ENCODE measurements at regions not wholly inside any gene's neighbourhood (a gene's known extent, or its start where the extent isn't known, plus 50 kb on each side); places are given as distances from the start of the nearest gene placed in this dataset.

GRCh38 chr1:17965515-17966100 is 142.0 kb upstream of the IGSF21 start:
- Histone ChIP-seq H3K36me3 (no peaks in the 10 kb centered on the region), H3K9me3 (no peaks in the 10 kb centered on the region), H3K4me3 (no peak overlapping the region), H3K27me3 (no peaks in the 10 kb centered on the region), H3K27ac (no peak overlapping the region), H3K4me1 (no peaks in the 10 kb centered on the region)
- TF ChIP-seq EP300 (IDR thresholded peaks at IDR 0.05) (no peak), CTCF (IDR thresholded peaks at IDR 0.05) (no peak), POLR2A (IDR thresholded peaks at IDR 0.05) (no peak)
- DNase-seq (ENCODE audit: low spot score in 2 of 2): no peak
- 80 to 90% methylated on average over 5 of the region's 5 CpGs for WGBS, 2 donors

DNA sequence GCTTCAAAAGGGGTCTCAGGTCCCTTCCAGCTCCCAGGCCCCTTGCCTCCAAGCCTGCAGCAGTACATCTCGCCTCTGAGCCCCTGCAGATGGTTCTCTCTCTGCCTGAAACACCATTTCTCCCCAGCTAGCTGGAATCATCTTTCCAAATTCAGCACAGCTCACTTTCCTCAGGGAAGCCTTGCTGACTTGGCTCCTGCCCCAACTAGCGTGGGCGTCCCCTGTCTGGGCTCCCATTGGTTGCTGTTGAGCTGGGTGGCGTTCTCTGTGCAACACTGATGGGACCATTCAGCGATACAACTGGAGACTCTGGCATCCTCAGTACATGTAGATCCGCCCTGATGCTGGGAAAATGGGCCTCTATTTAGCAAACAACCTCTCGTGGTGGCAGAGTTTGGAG is 141.3 kb upstream of the IGSF21 start:
- TF ChIP-seq EP300 (IDR thresholded peaks at IDR 0.05) (no peak), CTCF (IDR thresholded peaks at IDR 0.05) (no peak), POLR2A (IDR thresholded peaks at IDR 0.05) (no peak)
- 24 to 40% methylated on average over 7 of the region's 7 CpGs for WGBS, 2 donors
- no peak overlapping the region for H3K4me3 ChIP-seq
- H3K4me1 ChIP-seq: no peaks in the 10 kb centered on the region
- H3K9me3 ChIP-seq: no peaks in the 10 kb centered on the region
- DNase-seq (ENCODE audit: low spot score in 2 of 2): no peak
- H3K36me3 ChIP-seq: no peaks in the 10 kb centered on the region
- no peak overlapping the region for H3K27ac ChIP-seq
- no peaks in the 10 kb centered on the region for H3K27me3 ChIP-seq

DNA sequence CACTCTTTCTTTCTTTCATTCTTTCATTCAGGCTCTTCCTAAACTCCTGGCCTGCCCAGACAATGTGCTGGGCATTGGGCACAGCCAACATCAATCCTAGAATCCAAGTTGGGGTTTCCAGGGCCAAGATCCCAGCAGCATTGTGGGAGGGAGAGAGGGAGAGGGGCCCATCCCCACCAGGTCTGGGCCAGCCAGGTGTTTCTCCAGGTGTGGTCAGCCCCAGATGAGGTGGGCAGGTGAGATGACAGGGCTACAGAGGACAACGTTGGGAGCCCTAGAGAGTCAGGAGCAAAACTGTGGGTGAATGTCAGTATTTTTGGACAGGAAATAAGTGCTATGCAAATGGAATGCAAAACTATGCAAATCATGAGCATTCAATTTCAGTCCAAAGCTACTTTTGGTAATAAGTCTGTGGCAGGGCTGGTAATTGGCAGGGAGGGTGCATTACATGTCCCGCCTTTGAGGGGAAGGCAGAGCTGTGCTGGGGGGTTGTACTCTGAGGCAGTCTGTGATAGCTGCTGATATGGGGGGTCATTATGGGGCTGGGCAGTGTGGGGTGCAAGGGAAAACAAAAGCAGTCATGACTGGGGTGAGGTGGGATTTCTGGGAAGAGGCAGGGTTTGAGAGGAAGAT is 139.9 kb upstream of the IGSF21 start:
- DNase-seq (ENCODE audit: low spot score in 2 of 2): no peak
- Histone ChIP-seq H3K27ac (no peak overlapping the region), H3K4me1 (no peaks in the 10 kb centered on the region), H3K4me3 (no peak overlapping the region), H3K36me3 (no peaks in the 10 kb centered on the region), H3K9me3 (no peaks in the 10 kb centered on the region), H3K27me3 (no peaks in the 10 kb centered on the region)
- WGBS, 2 donors: 62 to 83% methylated on average over 2 of the region's 2 CpGs
- no peak for TF ChIP-seq EP300 (IDR thresholded peaks at IDR 0.05)
- no peak for TF ChIP-seq POLR2A (IDR thresholded peaks at IDR 0.05)
- TF ChIP-seq CTCF (IDR thresholded peaks at IDR 0.05): no peak

DNA sequence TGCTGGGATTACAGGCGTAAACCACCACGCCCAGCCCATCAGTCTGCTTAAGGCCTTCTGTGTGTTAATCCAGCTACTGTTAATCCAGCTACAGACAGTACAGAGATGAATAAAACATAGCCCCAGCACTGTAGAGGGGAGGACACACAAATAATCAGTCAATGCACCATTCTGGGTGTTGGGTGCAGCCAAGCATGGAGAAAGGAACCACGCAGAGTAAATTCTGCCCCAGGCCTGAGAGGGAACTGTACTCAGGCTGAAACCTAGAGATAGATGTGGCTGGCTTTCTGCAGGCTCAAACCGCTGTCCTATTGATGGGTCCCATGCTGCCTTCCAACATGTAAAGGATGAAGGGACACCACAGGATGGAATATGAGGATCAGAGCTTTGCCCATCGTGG is 136.8 kb upstream of the IGSF21 start:
- no peak for DNase-seq (ENCODE audit: low spot score in 2 of 2)
- Histone ChIP-seq H3K27me3 (no peaks in the 10 kb centered on the region), H3K4me3 (no peak overlapping the region), H3K36me3 (no peaks in the 10 kb centered on the region), H3K27ac (no peak overlapping the region), H3K9me3 (no peaks in the 10 kb centered on the region), H3K4me1 (no peaks in the 10 kb centered on the region)
- TF ChIP-seq POLR2A (IDR thresholded peaks at IDR 0.05): no peak
- no peak for TF ChIP-seq CTCF (IDR thresholded peaks at IDR 0.05)
- TF ChIP-seq EP300 (IDR thresholded peaks at IDR 0.05): no peak
- 80 to 94% methylated on average over 5 of the region's 5 CpGs for WGBS, 2 donors

DNA sequence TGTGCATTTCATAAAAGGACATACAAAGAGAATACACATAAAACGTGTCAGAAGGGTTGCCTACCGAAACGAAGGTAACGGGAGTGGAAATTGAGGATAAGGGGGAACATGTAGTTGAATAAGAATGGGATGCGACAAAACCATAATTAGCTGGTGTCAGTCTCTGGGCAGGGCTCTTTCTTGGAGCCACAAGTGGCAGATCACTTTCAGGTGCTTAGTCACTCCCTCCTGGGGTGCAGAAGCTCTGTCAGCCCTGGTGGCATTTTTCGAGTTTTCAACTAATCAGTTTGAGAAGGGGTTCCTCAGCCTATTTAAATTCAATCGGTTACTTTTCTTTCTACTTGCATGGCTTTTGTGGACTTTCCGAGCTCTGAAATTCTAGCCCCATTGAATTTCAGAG is 133.9 kb upstream of the IGSF21 start:
- DNase-seq (ENCODE audit: low spot score in 2 of 2): no peak
- no peaks in the 10 kb centered on the region for H3K27me3 ChIP-seq
- TF ChIP-seq EP300 (IDR thresholded peaks at IDR 0.05): no peak
- TF ChIP-seq CTCF (IDR thresholded peaks at IDR 0.05): no peak
- no peak for TF ChIP-seq POLR2A (IDR thresholded peaks at IDR 0.05)
- 62 to 68% methylated on average over 8 of the region's 8 CpGs for WGBS, 2 donors
- H3K4me1 ChIP-seq: no peaks in the 10 kb centered on the region
- H3K9me3 ChIP-seq: no peaks in the 10 kb centered on the region
- H3K4me3 ChIP-seq: no peak overlapping the region
- no peak overlapping the region for H3K27ac ChIP-seq
- H3K36me3 ChIP-seq: no peaks in the 10 kb centered on the region

All from tibial nerve (tissue), 4 donors.